Astrocyte (in vitro differentiated cells and primary cell): ENCODE measurements at regions not wholly inside any gene's neighbourhood (a gene's known extent, or its start where the extent isn't known, plus 50 kb on each side); places are given as distances from the start of the nearest gene placed in this dataset.

Experiments
- EZH2 ChIP-seq: IDR thresholded peaks from 2 replicates; pipeline ENCODE4 v1.6.1; 2012; ENCODE audit warnings: mild to moderate bottlenecking, low read length, inconsistent platforms; ENCODE audit not compliant: insufficient read depth
- TF ChIP-seq, protein P1 (sequence below): IDR thresholded peaks from 2 replicates; pipeline ENCODE4 v1.5.1; 2011; ENCODE audit warnings: low read depth, mild to moderate bottlenecking, inconsistent platforms, low read length, moderate library complexity; ENCODE audit not compliant: insufficient read depth

DNA sequence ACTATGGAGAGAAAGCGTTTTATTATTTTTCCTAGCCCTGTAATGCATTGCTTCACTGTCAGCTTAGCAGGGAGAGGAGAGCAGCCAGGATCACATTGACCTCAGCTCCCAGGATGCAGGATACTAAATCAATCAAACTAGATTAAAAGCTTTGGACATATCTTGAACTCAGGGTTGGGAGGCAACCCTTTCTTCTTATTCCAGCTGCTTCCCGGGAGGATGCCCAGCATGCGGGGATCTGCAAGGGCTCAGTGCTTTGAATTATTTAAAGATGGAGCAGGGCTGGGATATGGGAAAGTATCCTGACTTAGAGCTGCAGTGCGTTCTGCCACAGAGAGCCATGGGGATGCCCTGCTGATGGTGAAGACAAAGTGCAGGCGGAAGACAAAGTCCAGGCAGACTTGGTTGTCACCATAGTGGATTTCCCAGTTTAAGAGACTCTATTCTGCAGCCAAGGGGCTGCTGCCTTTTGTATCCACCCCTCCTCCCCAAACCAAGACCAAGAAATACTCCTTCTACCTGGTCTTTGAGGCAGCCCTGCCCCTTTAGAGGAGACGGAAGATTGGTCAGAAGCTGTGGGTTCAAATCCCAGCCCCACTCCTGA lies 1035.0 kb downstream of the TBC1D22A start:
- TF ChIP-seq, protein P1, sequence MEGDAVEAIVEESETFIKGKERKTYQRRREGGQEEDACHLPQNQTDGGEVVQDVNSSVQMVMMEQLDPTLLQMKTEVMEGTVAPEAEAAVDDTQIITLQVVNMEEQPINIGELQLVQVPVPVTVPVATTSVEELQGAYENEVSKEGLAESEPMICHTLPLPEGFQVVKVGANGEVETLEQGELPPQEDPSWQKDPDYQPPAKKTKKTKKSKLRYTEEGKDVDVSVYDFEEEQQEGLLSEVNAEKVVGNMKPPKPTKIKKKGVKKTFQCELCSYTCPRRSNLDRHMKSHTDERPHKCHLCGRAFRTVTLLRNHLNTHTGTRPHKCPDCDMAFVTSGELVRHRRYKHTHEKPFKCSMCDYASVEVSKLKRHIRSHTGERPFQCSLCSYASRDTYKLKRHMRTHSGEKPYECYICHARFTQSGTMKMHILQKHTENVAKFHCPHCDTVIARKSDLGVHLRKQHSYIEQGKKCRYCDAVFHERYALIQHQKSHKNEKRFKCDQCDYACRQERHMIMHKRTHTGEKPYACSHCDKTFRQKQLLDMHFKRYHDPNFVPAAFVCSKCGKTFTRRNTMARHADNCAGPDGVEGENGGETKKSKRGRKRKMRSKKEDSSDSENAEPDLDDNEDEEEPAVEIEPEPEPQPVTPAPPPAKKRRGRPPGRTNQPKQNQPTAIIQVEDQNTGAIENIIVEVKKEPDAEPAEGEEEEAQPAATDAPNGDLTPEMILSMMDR, result no peak
- TF ChIP-seq EZH2, result no peak
